IMR-90 (cell line): ENCODE measurements at regions not wholly inside any gene's neighbourhood (a gene's known extent, or its start where the extent isn't known, plus 50 kb on each side); places are given as distances from the start of the nearest gene placed in this dataset.
A peak's percentile ranks its signal among the peaks of the same experiment; 100 is the strongest.

Experiments used
- ATAC-seq: fragments of 200-7000 bp; cut with Tn5 transposase; 2 replicates; pipeline ENCODE4 v1.9.1; 2020; ENCODE audit warnings: low read depth, mild to moderate bottlenecking, moderate library complexity
- BruUV-seq: library from RNA; stranded (reverse); fragments of 400-500 nt; replicated peaks from 2 replicates; lab custom pipeline; 2021; lab: Mats Ljungman, UMichigan
- CTCF ChIA-PET: fragments of 300-600 bp; formaldehyde crosslinking; extraction: SDS; loops from one replicate; lab custom pipeline; 2021; ENCODE audit warnings: antibody characterized with exemption; lab: Yijun Ruan, JAX
- POLR2A ChIA-PET: fragments of 300-600 bp; sonication (Branson Sonifier 250); formaldehyde crosslinking; loops from one replicate; lab custom pipeline; 2022; ENCODE audit warnings: antibody characterized with exemption; ENCODE audit not compliant: unreplicated experiment; lab: Charles Lee
- DNase-seq: peaks from one replicate; pipeline ENCODE4 v3.0.0; 2013
- H2AFZ ChIP-seq: replicated peaks from 2 replicates; pipeline ENCODE3; 2013; ENCODE audit warnings: low read length, mild to moderate bottlenecking; ENCODE audit not compliant: poor library complexity
- H2AK5ac ChIP-seq: 2 replicates; pipeline ENCODE4 v1.6.1; 2013; ENCODE audit warnings: low read depth, low read length, inconsistent platforms
- H2AK9ac ChIP-seq: replicated peaks from 2 replicates; pipeline ENCODE3; 2013; ENCODE audit warnings: mild to moderate bottlenecking, low read depth, low read length, moderate library complexity; ENCODE audit not compliant: poor library complexity
- H2BK120ac ChIP-seq: 2 replicates; pipeline ENCODE4 v1.6.1; 2013; ENCODE audit warnings: low read depth, low read length, inconsistent platforms
- H2BK15ac ChIP-seq: 3 replicates; pipeline ENCODE4 v1.6.1; 2013; ENCODE audit warnings: low read depth, low read length, inconsistent platforms
- H2BK20ac ChIP-seq: 2 replicates; pipeline ENCODE4 v1.6.1; 2013; ENCODE audit warnings: low read depth, mild to moderate bottlenecking, inconsistent platforms, low read length, moderate library complexity
- H2BK5ac ChIP-seq: 2 replicates; pipeline ENCODE4 v1.6.1; 2013; ENCODE audit warnings: mild to moderate bottlenecking, low read depth, low read length, inconsistent platforms; ENCODE audit not compliant: poor library complexity, severe bottlenecking
- H3K14ac ChIP-seq: replicated peaks from 2 replicates; pipeline ENCODE4 v1.6.1; 2013; ENCODE audit warnings: low read depth, low read length, inconsistent platforms
- H3K18ac ChIP-seq: 2 replicates; pipeline ENCODE4 v1.6.1; 2013; ENCODE audit warnings: low read depth, low read length, control low read depth
- H3K23ac ChIP-seq: 2 replicates; pipeline ENCODE4 v1.6.1; 2013; ENCODE audit warnings: low read depth, low read length, inconsistent platforms
- H3K27ac ChIP-seq: 2 replicates; pipeline ENCODE4 v1.5.1; 2013; ENCODE audit warnings: mild to moderate bottlenecking, control low read depth, low read length; ENCODE audit not compliant: insufficient read depth
- H3K27me3 ChIP-seq: 2 replicates; pipeline ENCODE4 v1.6.1; 2013; ENCODE audit warnings: low read length; ENCODE audit not compliant: control insufficient read depth, insufficient read depth
- H3K36me3 ChIP-seq: 2 replicates; pipeline ENCODE4 v1.6.1; 2013; ENCODE audit warnings: low read length, mixed read lengths; ENCODE audit not compliant: control insufficient read depth, insufficient read depth
- H3K4ac ChIP-seq: 2 replicates; pipeline ENCODE4 v1.6.1; 2013; ENCODE audit warnings: low read depth, low read length, inconsistent platforms
- H3K4me1 ChIP-seq: 2 replicates; pipeline ENCODE4 v1.6.1; 2013; ENCODE audit warnings: low read length, mixed read lengths; ENCODE audit not compliant: control insufficient read depth, insufficient read depth
- H3K4me2 ChIP-seq: 2 replicates; pipeline ENCODE4 v1.6.1; 2013; ENCODE audit warnings: low read depth, mild to moderate bottlenecking, control low read depth, low read length, moderate library complexity
- H3K4me3 ChIP-seq: 2 replicates; pipeline ENCODE4 v1.5.1; 2013; ENCODE audit warnings: low read depth, mild to moderate bottlenecking, control low read depth, low read length, moderate library complexity; ENCODE audit not compliant: insufficient read depth
- H3K56ac ChIP-seq: 2 replicates; pipeline ENCODE4 v1.6.1; 2013; ENCODE audit warnings: low read length, inconsistent platforms; ENCODE audit not compliant: insufficient read depth; ENCODE audit errors: extremely low read depth
- H3K79me1 ChIP-seq, 2 experiments: 2 replicates each; pipeline ENCODE4 v1.6.1; 2013; ENCODE audit warnings: low read length in 2 of 2, inconsistent platforms in 1 of 2, low read depth in 1 of 2
- H3K9ac ChIP-seq: 2 replicates; pipeline ENCODE4 v1.6.1; 2013; ENCODE audit warnings: low read depth, low read length, control low read depth
- H3K9me1 ChIP-seq: 2 replicates; pipeline ENCODE4 v1.6.1; 2013; ENCODE audit warnings: low read length, inconsistent platforms; ENCODE audit not compliant: insufficient read depth
- H3K9me3 ChIP-seq: 2 replicates; pipeline ENCODE4 v1.6.1; 2013; ENCODE audit warnings: low read length; ENCODE audit not compliant: control insufficient read depth, insufficient read depth
- H4K20me1 ChIP-seq: 2 replicates; pipeline ENCODE4 v1.6.1; 2013; ENCODE audit warnings: low read length, inconsistent platforms; ENCODE audit not compliant: insufficient read depth
- H4K5ac ChIP-seq: 2 replicates; pipeline ENCODE4 v1.6.1; 2013; ENCODE audit warnings: mild to moderate bottlenecking, low read depth, low read length, control low read depth
- H4K8ac ChIP-seq, 2 experiments: 2 replicates each; pipeline ENCODE4 v1.6.1; 2013; ENCODE audit warnings: low read depth in 2 of 2, low read length in 2 of 2, control low read depth in 1 of 2, inconsistent platforms in 1 of 2
- H4K91ac ChIP-seq: 2 replicates; pipeline ENCODE4 v1.6.1; 2013; ENCODE audit warnings: low read depth, low read length, inconsistent platforms; ENCODE audit not compliant: insufficient read depth
- FOS ChIP-seq: fragments of 150-350 bp; IDR thresholded peaks from 2 replicates; pipeline ENCODE4 v1.6.1; 2016; ENCODE audit warnings: low read depth, low read length
- MAFK ChIP-seq: IDR thresholded peaks from 2 replicates; pipeline ENCODE4 v1.6.1; 2012; ENCODE audit warnings: low read depth, low read length, improper control_type of control experiment
- MAZ ChIP-seq: IDR thresholded peaks from 2 replicates; pipeline ENCODE4 v1.6.1; 2012; ENCODE audit warnings: low read depth, mild to moderate bottlenecking, low read length, improper control_type of control experiment, moderate library complexity, borderline replicate concordance
- NFE2L2 ChIP-seq: fragments of 150-350 bp; IDR thresholded peaks from 2 replicates; pipeline ENCODE4 v1.6.1; 2016; ENCODE audit warnings: low read depth, mild to moderate bottlenecking, low read length
- RAD21 ChIP-seq: IDR thresholded peaks from 2 replicates; pipeline ENCODE4 v1.6.1; 2012; ENCODE audit warnings: low read length, improper control_type of control experiment
- WGBS, 2 experiments: methylation state at CpG; one replicate each; pipeline versions ENCODE4 v1.1.5 to v1.1.7; 2013; ENCODE audit warnings: missing lambda C conversion rate in 2 of 2; ENCODE audit not compliant: insufficient read length in 1 of 2; ENCODE audit errors: extremely low coverage in 2 of 2; 5-methylcytosine and 5-hydroxymethylcytosine counted together
- dilution Hi-C: fragments of 300-500 bp; cut with HindIII; formaldehyde crosslinking; loops from one replicate; pipeline ENCODE4 v1.14.3; 2018; ENCODE audit warnings: low sequenced_read_pairs; ENCODE audit not compliant: unreplicated experiment
- in situ Hi-C: fragments of 300-500 bp; cut with MboI; formaldehyde crosslinking; loops from 3 replicates; pipeline ENCODE4 v1.14.3; 2019; ENCODE audit warnings: low sequenced_read_pairs, inconsistent platforms, mixed read lengths
- intact Hi-C: fragments of 100-400 bp; cut with micrococcal nuclease; formaldehyde crosslinking; loops from 2 replicates; pipeline ENCODE4 v1.10.0; 2022

DNA sequence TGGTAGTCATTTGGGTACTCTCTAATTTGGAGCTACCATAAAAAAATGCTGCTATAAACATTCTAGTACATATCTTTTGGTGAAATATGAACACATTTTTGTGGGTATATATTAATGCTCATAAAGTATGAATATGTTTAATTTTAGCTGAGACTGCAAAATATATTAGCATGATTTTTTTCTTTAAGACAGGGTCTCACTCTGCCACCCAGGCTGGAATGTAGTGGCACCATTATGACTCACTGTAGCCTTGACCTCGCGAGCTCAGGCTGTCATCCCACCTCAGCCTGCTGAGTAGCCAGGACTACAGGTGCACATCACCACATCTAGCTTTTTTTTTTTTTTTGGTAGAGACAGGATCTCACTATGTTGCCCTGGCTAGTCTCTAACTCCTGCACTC, 371.7 kb downstream of the SOX9 start:
- no CpG with 5 or more reads among the region's 2 CpGs for WGBS, 2 experiments
- ChIA-PET POLR2A (interaction anchor here (0.6 kb wide), 1 partner anchor 517 kb away, joined by 11 read pairs; no protein-coding TSS in a partner anchor), CTCF (interaction anchor here (0.7 kb wide), 1 partner anchor 1408 kb away, joined by 3 read pairs; no protein-coding TSS in a partner anchor)
- Histone ChIP-seq H3K4me3 (no peak overlapping the region), H3K23ac (no peak overlapping the region), H3K9me1 (peaks cover 3% of the 10 kb centered on the region; the same call in 1 of the 2 replicates), H3K9ac (no peak overlapping the region), H2BK20ac (no peak overlapping the region), H2AK5ac (no peak overlapping the region), H3K27ac (no peak overlapping the region), H3K27me3 (no peaks in the 10 kb centered on the region), H3K4me2 (no peak overlapping the region), H2AK9ac (no peak overlapping the region), H2BK15ac (no peak overlapping the region), H3K18ac (no peak overlapping the region), H4K20me1 (peaks cover 4% of the 10 kb centered on the region; the same call in 1 of the 2 replicates), H2AFZ (no peak overlapping the region), H2BK120ac (no peak overlapping the region), H4K91ac (no peak overlapping the region), H2BK5ac (no peak overlapping the region), H3K9me3 (no peaks in the 10 kb centered on the region; the same call in 1 of the 2 replicates), H4K8ac (no peak overlapping the region), H3K4me1 (peaks cover 5% of the 10 kb centered on the region; the same call in 1 of the 2 replicates), H3K14ac (no peak overlapping the region), H3K56ac (no peak overlapping the region), H3K4ac (no peak overlapping the region), H3K79me1 (peaks cover 23 to 36% of the 10 kb centered on the region in 2 experiments), H3K36me3 (no peaks in the 10 kb centered on the region), H4K5ac (no peak overlapping the region)
- no peak for DNase-seq
- dilution Hi-C loops = no loop called here
- in situ Hi-C loops = no loop called here
- no peak for ATAC-seq
- TF ChIP-seq MAFK (peak; percentile 80), MAZ (no peak), RAD21 (no peak), FOS (no peak), NFE2L2 (no peak)
- intact Hi-C loops = no loop called here
- BruUV-seq = no TSS peak
